Right atrium auricular region (tissue), 2 donors: ENCODE measurements at regions not wholly inside any gene's neighbourhood (a gene's known extent, or its start where the extent isn't known, plus 50 kb on each side); places are given as distances from the start of the nearest gene placed in this dataset.

Experiments used
- DNase-seq: peaks from one replicate; pipeline ENCODE4 v3.0.0-alpha.2; 2019; ENCODE audit warnings: low spot score
- H3K27ac ChIP-seq, 2 donors: fragments of 200-600 bp; sonication (generic); 1 replicate in 1 of 2; 2 replicates in 1 of 2; pipeline ENCODE4 v1.5.1; 2016 to 2019
- H3K27me3 ChIP-seq, 2 donors: fragments of 200-600 bp; sonication (generic); one replicate each; pipeline versions ENCODE4 v1.5.1 to v1.6.0; 2017 to 2019
- H3K36me3 ChIP-seq: fragments of 200-600 bp; sonication (generic); one replicate; pipeline ENCODE4 v1.5.1; 2016
- H3K4me1 ChIP-seq, 2 donors: fragments of 200-600 bp; sonication (generic); one replicate each; pipeline versions ENCODE4 v1.5.1 to v1.6.0; 2017 to 2019
- H3K4me3 ChIP-seq, 2 donors: fragments of 200-600 bp; sonication (generic); 1 replicate in 1 of 2; 2 replicates in 1 of 2; pipeline ENCODE4 v1.5.1; 2017 to 2019; ENCODE audit warnings: mild to moderate bottlenecking in 1 of 2, moderate library complexity in 1 of 2
- H3K9me3 ChIP-seq, 2 donors: fragments of 200-600 bp; sonication (generic); one replicate each; pipeline ENCODE4 v1.5.1; 2019
- CTCF ChIP-seq, 2 donors: fragments of 200-600 bp; sonication (generic); IDR thresholded peaks; one replicate each; pipeline ENCODE4 v1.5.1; 2019; ENCODE audit warnings: antibody characterized with exemption in 2 of 2

DNA sequence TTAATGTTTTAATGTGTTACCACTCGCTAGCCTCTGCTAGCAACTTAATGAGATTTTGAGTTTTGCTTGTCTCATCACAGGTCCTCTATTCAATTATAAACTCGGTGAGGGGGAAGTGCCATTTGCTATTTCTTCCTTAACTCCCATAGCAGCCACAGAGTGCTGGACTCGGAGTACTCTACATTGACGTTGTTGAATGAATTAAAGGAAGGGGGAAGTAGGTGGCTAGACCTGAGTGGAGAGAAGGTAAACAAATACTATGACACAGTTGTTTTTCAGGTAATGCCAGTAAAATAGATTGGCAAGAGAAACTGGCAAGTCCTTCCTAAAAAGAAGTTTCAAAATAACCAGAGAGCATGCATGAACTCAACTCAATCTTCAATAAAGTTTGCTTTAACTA is 339.3 kb downstream of the HRH4 start:
- no peak for TF ChIP-seq CTCF (IDR thresholded peaks at IDR 0.05)
- no peak for DNase-seq
- Histone ChIP-seq H3K36me3 (no peaks in the 10 kb centered on the region), H3K4me1 (no peaks in the 10 kb centered on the region), H3K4me3 (no peak overlapping the region), H3K9me3 (no peaks in the 10 kb centered on the region), H3K27ac (no peak overlapping the region), H3K27me3 (no peaks in the 10 kb centered on the region)

- no peak for TF ChIP-seq CTCF (IDR thresholded peaks at IDR 0.05)
- H3K36me3 ChIP-seq: no peaks in the 10 kb centered on the region
- no peaks in the 10 kb centered on the region for H3K27me3 ChIP-seq
- no peak for DNase-seq
- no peak overlapping the region for H3K4me3 ChIP-seq
- H3K27ac ChIP-seq: no peak overlapping the region
- H3K4me1 ChIP-seq: no peaks in the 10 kb centered on the region
- no peaks in the 10 kb centered on the region for H3K9me3 ChIP-seq
Measured at GRCh38 chr18:24801001-24801400, 340.6 kb downstream of the HRH4 start.

GRCh38 chr18:24802456-24802855 is 342.0 kb downstream of the HRH4 start:
- no peaks in the 10 kb centered on the region for H3K36me3 ChIP-seq
- TF ChIP-seq CTCF (IDR thresholded peaks at IDR 0.05): no peak
- no peaks in the 10 kb centered on the region for H3K9me3 ChIP-seq

GRCh38 chr18:24805156-24805555 is 344.7 kb downstream of the HRH4 start:
- H3K27me3 ChIP-seq: no peaks in the 10 kb centered on the region
- no peak for DNase-seq
- H3K9me3 ChIP-seq: peaks cover 0 to 8% of the 10 kb centered on the region in 2 donors
- no peaks in the 10 kb centered on the region for H3K36me3 ChIP-seq
- no peak overlapping the region for H3K4me3 ChIP-seq
- H3K27ac ChIP-seq: no peak overlapping the region
- no peak for TF ChIP-seq CTCF (IDR thresholded peaks at IDR 0.05)
- no peaks in the 10 kb centered on the region for H3K4me1 ChIP-seq

More at GRCh38 chr18:24802456-24802855, 342.0 kb downstream of the HRH4 start:
- Histone ChIP-seq H3K27me3 (no peaks in the 10 kb centered on the region), H3K4me1 (no peaks in the 10 kb centered on the region), H3K27ac (no peak overlapping the region), H3K4me3 (no peak overlapping the region)
- DNase-seq: no peak

DNA sequence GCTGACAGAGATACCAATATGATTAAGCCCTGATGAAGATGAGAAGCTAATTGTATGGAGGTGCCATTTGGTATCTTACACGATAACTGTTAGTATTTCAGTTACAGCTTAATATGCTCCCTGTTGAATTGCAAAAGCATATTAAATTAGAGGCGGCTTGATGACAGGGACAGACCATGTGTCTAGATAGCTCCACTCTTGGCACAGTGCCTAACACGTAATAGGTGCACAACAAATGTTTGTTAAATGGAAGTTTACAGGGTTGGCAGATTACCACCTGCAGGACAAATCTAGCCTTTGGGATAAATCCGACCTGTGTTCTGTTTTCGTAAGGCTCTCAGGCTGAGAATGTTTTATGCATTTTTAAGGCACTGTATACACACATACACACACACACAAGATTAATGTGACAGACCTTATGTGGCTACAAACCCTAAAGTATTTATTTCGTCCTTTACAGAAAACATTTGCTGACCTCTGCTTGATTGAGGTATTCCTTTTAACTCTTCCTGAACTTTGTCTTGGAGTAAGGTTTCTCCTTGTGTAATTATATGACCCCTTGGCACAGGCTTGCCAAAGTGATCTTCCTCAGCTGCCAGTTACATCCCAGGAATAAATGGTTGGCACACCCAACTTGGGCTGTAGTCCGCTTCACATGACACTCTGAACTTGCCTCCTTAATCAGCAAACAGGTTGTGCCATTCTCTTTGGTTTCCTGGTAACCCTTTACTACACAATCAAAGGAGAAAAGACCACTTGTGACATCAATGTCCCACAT is 348.9 kb downstream of the HRH4 start:
- H3K27me3 ChIP-seq: no peaks in the 10 kb centered on the region
- TF ChIP-seq CTCF (IDR thresholded peaks at IDR 0.05): no peak
- no peaks in the 10 kb centered on the region for H3K36me3 ChIP-seq
- no peak overlapping the region for H3K4me3 ChIP-seq
- H3K4me1 ChIP-seq: no peaks in the 10 kb centered on the region
- peaks cover 0 to 8% of the 10 kb centered on the region in 2 donors for H3K9me3 ChIP-seq
- DNase-seq: no peak
- no peak overlapping the region for H3K27ac ChIP-seq
